Stimulated activated CD4-positive, alpha-beta T cell treated with anti-CD3 and anti-CD28 coated beads, Interleukin-4, amount 100 ng/mL, for 1 hour (primary cell): ENCODE measurements at regions not wholly inside any gene's neighbourhood (a gene's known extent, or its start where the extent isn't known, plus 50 kb on each side); places are given as distances from the start of the nearest gene placed in this dataset.

Experiments
- DNase-seq: peaks from one replicate; pipeline ENCODE4 v3.0.0-alpha.2; 2020

- DNase-seq, result no peak
Observed at GRCh38 chr1:213657013-213657412, 330.8 kb upstream of the PROX1 start.

- DNase-seq, result no peak
Observed at GRCh38 chr1:213657879-213658278, 329.9 kb upstream of the PROX1 start.

- DNase-seq, result no peak
Observed at GRCh38 chr1:213658457-213658856, 329.3 kb upstream of the PROX1 start.

- DNase-seq, result no peak
Observed at GRCh38 chr1:213659580-213660547, 327.9 kb upstream of the PROX1 start.

- DNase-seq, result no peak
Observed at GRCh38 chr1:213661302-213661701, 326.5 kb upstream of the PROX1 start.

- DNase-seq, result no peak
Observed at GRCh38 chr1:213666113-213666512, 321.7 kb upstream of the PROX1 start.

- no peak for DNase-seq
Observed at GRCh38 chr1:213666922-213667321, 320.9 kb upstream of the PROX1 start.

GRCh38 chr1:213669512-213669911 lies 318.3 kb upstream of the PROX1 start:
- no peak for DNase-seq

- DNase-seq, result no peak
Observed at GRCh38 chr1:213669964-213670691, 317.6 kb upstream of the PROX1 start.

- DNase-seq, result no peak
Observed at GRCh38 chr1:213670692-213671023, 317.1 kb upstream of the PROX1 start.

GRCh38 chr1:213675043-213675442 lies 312.7 kb upstream of the PROX1 start:
- no peak for DNase-seq

- no peak for DNase-seq
Observed at GRCh38 chr1:213676736-213677135, 311.0 kb upstream of the PROX1 start.

GRCh38 chr1:213678348-213678747 lies 309.4 kb upstream of the PROX1 start:
- no peak for DNase-seq

GRCh38 chr1:213678753-213679152 lies 309.0 kb upstream of the PROX1 start:
- DNase-seq, result no peak

- no peak for DNase-seq
Observed at GRCh38 chr1:213679153-213679552, 308.6 kb upstream of the PROX1 start.

- no peak for DNase-seq
Observed at GRCh38 chr1:213680677-213681325, 307.0 kb upstream of the PROX1 start.

- no peak for DNase-seq
Observed at GRCh38 chr1:213681788-213682340, 305.9 kb upstream of the PROX1 start.

- no peak for DNase-seq
Observed at GRCh38 chr1:213683529-213683928, 304.2 kb upstream of the PROX1 start.

GRCh38 chr1:213684454-213684853 lies 303.3 kb upstream of the PROX1 start:
- no peak for DNase-seq

GRCh38 chr1:213685992-213686582 lies 301.7 kb upstream of the PROX1 start:
- no peak for DNase-seq

GRCh38 chr1:213686983-213687382 lies 300.8 kb upstream of the PROX1 start:
- no peak for DNase-seq

GRCh38 chr1:213687832-213688231 lies 299.9 kb upstream of the PROX1 start:
- DNase-seq, result no peak

GRCh38 chr1:213688655-213689054 lies 299.1 kb upstream of the PROX1 start:
- DNase-seq, result no peak
